Neural progenitor cell (in vitro differentiated cells): ENCODE measurements at regions not wholly inside any gene's neighbourhood (a gene's known extent, or its start where the extent isn't known, plus 50 kb on each side); places are given as distances from the start of the nearest gene placed in this dataset.

Experiments used
- EZH2 ChIP-seq: fragments of 200-600 bp; sonication (generic); IDR thresholded peaks from 2 replicates; pipeline ENCODE4 v1.6.1; 2017; ENCODE audit warnings: antibody characterized with exemption, mild to moderate bottlenecking, moderate library complexity
- EZH2phosphoT487 ChIP-seq: fragments of 200-600 bp; sonication (generic); IDR thresholded peaks from 2 replicates; pipeline ENCODE4 v1.6.1; 2017; ENCODE audit warnings: antibody characterized with exemption
- TF ChIP-seq, protein P1 (sequence below): fragments of 200-600 bp; sonication (generic); IDR thresholded peaks from 2 replicates; pipeline ENCODE4 v1.5.1; 2017; ENCODE audit warnings: antibody characterized with exemption, mild to moderate bottlenecking

DNA sequence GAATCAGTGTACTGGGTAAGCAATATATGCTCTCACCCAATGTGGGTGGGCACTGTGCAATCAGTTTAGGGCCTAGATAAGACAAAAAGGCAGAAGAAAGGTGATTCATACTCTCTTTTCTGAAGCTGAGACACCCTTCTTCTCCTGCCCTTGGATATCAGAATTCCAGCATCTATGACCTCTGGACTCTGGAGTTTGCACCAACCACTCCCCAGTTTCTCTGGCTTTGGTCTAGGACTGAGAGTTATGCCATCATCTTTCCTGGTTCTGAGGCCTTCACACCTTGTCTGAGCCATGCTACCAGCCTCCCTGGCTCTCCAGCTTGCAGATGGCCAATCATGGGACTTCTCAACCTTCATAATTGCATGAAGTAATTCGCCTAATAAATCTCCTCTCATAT is 724.6 kb upstream of the TYRP1 start:
- TF ChIP-seq EZH2 (no peak), EZH2phosphoT487 (no peak)
- TF ChIP-seq, protein P1, sequence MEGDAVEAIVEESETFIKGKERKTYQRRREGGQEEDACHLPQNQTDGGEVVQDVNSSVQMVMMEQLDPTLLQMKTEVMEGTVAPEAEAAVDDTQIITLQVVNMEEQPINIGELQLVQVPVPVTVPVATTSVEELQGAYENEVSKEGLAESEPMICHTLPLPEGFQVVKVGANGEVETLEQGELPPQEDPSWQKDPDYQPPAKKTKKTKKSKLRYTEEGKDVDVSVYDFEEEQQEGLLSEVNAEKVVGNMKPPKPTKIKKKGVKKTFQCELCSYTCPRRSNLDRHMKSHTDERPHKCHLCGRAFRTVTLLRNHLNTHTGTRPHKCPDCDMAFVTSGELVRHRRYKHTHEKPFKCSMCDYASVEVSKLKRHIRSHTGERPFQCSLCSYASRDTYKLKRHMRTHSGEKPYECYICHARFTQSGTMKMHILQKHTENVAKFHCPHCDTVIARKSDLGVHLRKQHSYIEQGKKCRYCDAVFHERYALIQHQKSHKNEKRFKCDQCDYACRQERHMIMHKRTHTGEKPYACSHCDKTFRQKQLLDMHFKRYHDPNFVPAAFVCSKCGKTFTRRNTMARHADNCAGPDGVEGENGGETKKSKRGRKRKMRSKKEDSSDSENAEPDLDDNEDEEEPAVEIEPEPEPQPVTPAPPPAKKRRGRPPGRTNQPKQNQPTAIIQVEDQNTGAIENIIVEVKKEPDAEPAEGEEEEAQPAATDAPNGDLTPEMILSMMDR, result no peak
